MM.1S (cell line): ENCODE measurements at regions not wholly inside any gene's neighbourhood (a gene's known extent, or its start where the extent isn't known, plus 50 kb on each side); places are given as distances from the start of the nearest gene placed in this dataset.
"Not testable (repeated sequence)": the region's sequence is repeated elsewhere in the genome, so short reads cannot be mapped to it uniquely, and the experiment has no call there.

Experiments
- DNase-seq: peaks from one replicate; pipeline ENCODE4 v3.0.0-alpha.2; 2015
- H2AFZ ChIP-seq: fragments of 300-600 bp; sonication (generic); 2 replicates; pipeline ENCODE4 v1.6.0; 2016; ENCODE audit warnings: antibody characterized with exemption, low read length
- H3F3A ChIP-seq: fragments of 300-600 bp; sonication (generic); 2 replicates; pipeline ENCODE4 v1.6.1; 2016; ENCODE audit warnings: mild to moderate bottlenecking, antibody characterized with exemption, low read length, moderate library complexity, mixed read lengths; ENCODE audit not compliant: insufficient read depth
- H3K27ac ChIP-seq: fragments of 300-600 bp; sonication (generic); 2 replicates; pipeline ENCODE4 v1.5.1; 2016; ENCODE audit warnings: mild to moderate bottlenecking, low read length
- H3K27me3 ChIP-seq: fragments of 300-600 bp; sonication (generic); replicated peaks from 2 replicates; pipeline ENCODE4 v1.6.0; 2016; ENCODE audit warnings: low read length; ENCODE audit not compliant: insufficient read depth
- H3K36me3 ChIP-seq: fragments of 300-600 bp; sonication (generic); replicated peaks from 2 replicates; pipeline ENCODE4 v1.6.1; 2016; ENCODE audit warnings: mild to moderate bottlenecking, low read length, mixed read lengths; ENCODE audit not compliant: insufficient read depth
- H3K4me1 ChIP-seq: fragments of 300-600 bp; sonication (generic); 2 replicates; pipeline ENCODE4 v1.6.1; 2016; ENCODE audit warnings: low read length, mixed read lengths
- H3K4me2 ChIP-seq: fragments of 300-600 bp; sonication (generic); 2 replicates; pipeline ENCODE4 v1.6.0; 2016; ENCODE audit warnings: low read depth, low read length
- H3K4me3 ChIP-seq: fragments of 300-600 bp; sonication (generic); 2 replicates; pipeline ENCODE4 v1.5.1; 2016; ENCODE audit warnings: low read length, mixed read lengths
- H3K79me2 ChIP-seq: fragments of 300-600 bp; sonication (generic); 2 replicates; pipeline ENCODE4 v1.6.1; 2016; ENCODE audit warnings: mixed run types, low read length, mixed read lengths
- H3K9ac ChIP-seq: fragments of 300-600 bp; sonication (generic); 2 replicates; pipeline ENCODE4 v1.6.1; 2016; ENCODE audit warnings: low read length, mixed read lengths
- H3K9me2 ChIP-seq: fragments of 300-600 bp; sonication (generic); replicated peaks from 2 replicates; pipeline ENCODE4 v1.6.1; 2016; ENCODE audit warnings: mild to moderate bottlenecking, low read length, mixed read lengths; ENCODE audit not compliant: insufficient read depth
- H3K9me3 ChIP-seq: fragments of 300-600 bp; sonication (generic); replicated peaks from 2 replicates; pipeline ENCODE4 v1.6.1; 2016; ENCODE audit warnings: mild to moderate bottlenecking, low read length, mixed read lengths; ENCODE audit not compliant: insufficient read depth
- H4K20me1 ChIP-seq: fragments of 300-600 bp; sonication (generic); 2 replicates; pipeline ENCODE4 v1.6.1; 2016; ENCODE audit warnings: mild to moderate bottlenecking, low read length, moderate library complexity, mixed read lengths; ENCODE audit not compliant: insufficient read depth
- CTCF ChIP-seq: fragments of 300-600 bp; sonication (generic); IDR thresholded peaks from 2 replicates; pipeline ENCODE4 v1.5.1; 2016; ENCODE audit warnings: antibody characterized with exemption, low read length, mixed read lengths
- EZH2 ChIP-seq: fragments of 300-600 bp; sonication (generic); optimal IDR thresholded peaks from 2 replicates; pipeline ENCODE3; 2017; ENCODE audit warnings: low read depth, mild to moderate bottlenecking, antibody characterized with exemption, low read length, mixed read lengths
- EZH2phosphoT487 ChIP-seq: fragments of 300-600 bp; sonication (generic); IDR thresholded peaks from 2 replicates; pipeline ENCODE4 v1.6.1; 2018; ENCODE audit warnings: antibody characterized with exemption, low read length

- peaks cover 3% of the 10 kb centered on the region; the same call in 1 of the 2 replicates for H3F3A ChIP-seq
- TF ChIP-seq EZH2, result no peak
- TF ChIP-seq EZH2phosphoT487, result no peak
- no peak for TF ChIP-seq CTCF
- no peak overlapping the region for H3K4me3 ChIP-seq
- H3K4me2 ChIP-seq, result peak overlapping the region; percentile 27; the same call in 1 of the 2 replicates
- H2AFZ ChIP-seq, result no peak overlapping the region
- H3K9me3 ChIP-seq, result 0 out of 2 replicates have a peak, but pooled peaks cover 5% of the 10 kb centered on the region
- H3K27ac ChIP-seq, result no peak overlapping the region; the same call in 1 of the 2 replicates
- H3K79me2 ChIP-seq, result no peaks in the 10 kb centered on the region
- H3K36me3 ChIP-seq, result no peaks in the 10 kb centered on the region
- no peak overlapping the region for H3K9ac ChIP-seq
- H3K4me1 ChIP-seq, result peaks cover 19% of the 10 kb centered on the region
- no peaks in the 10 kb centered on the region for H3K27me3 ChIP-seq
- peak; percentile 80 for DNase-seq
- H4K20me1 ChIP-seq, result no peaks in the 10 kb centered on the region
- H3K9me2 ChIP-seq, result no peaks in the 10 kb centered on the region
Measured at GRCh38 chr1:193437785-193438184, 251.4 kb upstream of the B3GALT2 start.

DNA sequence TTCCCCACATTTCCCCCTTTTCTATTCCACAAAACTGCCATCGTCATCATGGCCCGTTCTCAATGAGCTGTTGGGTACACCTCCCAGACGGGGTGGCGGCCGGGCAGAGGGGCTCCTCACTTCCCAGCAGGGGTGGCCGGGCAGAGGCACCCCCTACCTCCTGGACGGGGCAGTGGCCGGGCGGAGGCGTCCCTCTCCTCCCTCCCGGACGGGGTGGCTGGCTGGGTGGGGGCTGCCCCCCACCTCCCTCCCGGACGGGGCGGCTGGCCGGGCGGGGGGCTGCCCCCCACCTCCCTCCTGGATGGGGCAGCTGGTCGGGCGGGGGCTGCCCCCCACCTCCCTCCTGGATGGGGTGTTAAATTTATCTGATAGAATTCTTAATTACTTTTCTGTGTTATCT is 250.9 kb upstream of the B3GALT2 start:
- not testable (repeated sequence) for H3F3A ChIP-seq, H3K27me3 ChIP-seq, H3K9me2 ChIP-seq, H3K4me3 ChIP-seq, H3K4me2 ChIP-seq, H3K79me2 ChIP-seq, H3K9ac ChIP-seq, H3K9me3 ChIP-seq, H3K36me3 ChIP-seq, DNase-seq, H2AFZ ChIP-seq, H4K20me1 ChIP-seq, H3K27ac ChIP-seq
- peaks cover 19% of the 10 kb centered on the region for H3K4me1 ChIP-seq

GRCh38 chr1:193435781-193436180 is 249.4 kb upstream of the B3GALT2 start:
- Histone ChIP-seq H3K79me2 (no peaks in the 10 kb centered on the region), H2AFZ (no peak overlapping the region), H3K4me1 (peaks cover 19% of the 10 kb centered on the region), H3K9ac (no peak overlapping the region), H3K4me2 (no peak overlapping the region), H3K9me2 (no peaks in the 10 kb centered on the region), H3K27me3 (no peaks in the 10 kb centered on the region), H3F3A (peaks cover 3% of the 10 kb centered on the region; the same call in 1 of the 2 replicates), H3K9me3 (0 out of 2 replicates have a peak, but pooled peaks cover 5% of the 10 kb centered on the region), H3K4me3 (no peak overlapping the region), H3K27ac (no peak overlapping the region), H4K20me1 (no peaks in the 10 kb centered on the region), H3K36me3 (no peaks in the 10 kb centered on the region)
- TF ChIP-seq EZH2phosphoT487 (no peak), CTCF (no peak), EZH2 (no peak)
- no peak for DNase-seq

- Histone ChIP-seq H3K4me3 (no peak overlapping the region), H3K27me3 (no peaks in the 10 kb centered on the region), H2AFZ (no peak overlapping the region), H3K9me3 (0 out of 2 replicates have a peak, but pooled peaks cover 5% of the 10 kb centered on the region), H4K20me1 (no peaks in the 10 kb centered on the region), H3K9ac (no peak overlapping the region), H3K27ac (no peak overlapping the region), H3K79me2 (no peaks in the 10 kb centered on the region), H3K36me3 (no peaks in the 10 kb centered on the region), H3F3A (peaks cover 3% of the 10 kb centered on the region; the same call in 1 of the 2 replicates), H3K4me1 (peaks cover 19% of the 10 kb centered on the region), H3K4me2 (no peak overlapping the region), H3K9me2 (no peaks in the 10 kb centered on the region)
- no peak for TF ChIP-seq EZH2phosphoT487
- TF ChIP-seq CTCF, result no peak
- no peak for TF ChIP-seq EZH2
- no peak for DNase-seq
Measured at GRCh38 chr1:193434319-193434718, 247.9 kb upstream of the B3GALT2 start.
